Endothelial cell (in vitro differentiated cells): ENCODE measurements at regions not wholly inside any gene's neighbourhood (a gene's known extent, or its start where the extent isn't known, plus 50 kb on each side); places are given as distances from the start of the nearest gene placed in this dataset.
"Not testable (repeated sequence)": the region's sequence is repeated elsewhere in the genome, so short reads cannot be mapped to it uniquely, and the experiment has no call there.

ENCODE experiments used
- DNase-seq: peaks from one replicate; pipeline ENCODE4 v3.0.0; 2021; ENCODE audit warnings: low spot score
- H3K27ac Mint-ChIP-seq: one replicate; pipeline ENCODE4 v1.8.0; 2021; ENCODE audit warnings: mixed read lengths, inconsistent platforms; ENCODE audit not compliant: unreplicated experiment
- H3K27me3 Mint-ChIP-seq: one replicate; pipeline ENCODE4 v1.8.0; 2021; ENCODE audit warnings: mild to moderate bottlenecking, moderate library complexity, mixed read lengths, inconsistent platforms; ENCODE audit not compliant: unreplicated experiment
- H3K36me3 Mint-ChIP-seq: one replicate; pipeline ENCODE4 v1.8.0; 2021; ENCODE audit warnings: mild to moderate bottlenecking, low read depth, mixed read lengths, inconsistent platforms; ENCODE audit not compliant: unreplicated experiment
- H3K4me1 Mint-ChIP-seq: one replicate; pipeline ENCODE4 v1.8.0; 2021; ENCODE audit warnings: mild to moderate bottlenecking, mixed read lengths, inconsistent platforms; ENCODE audit not compliant: unreplicated experiment
- H3K4me3 Mint-ChIP-seq: one replicate; pipeline ENCODE4 v1.8.0; 2021; ENCODE audit warnings: mild to moderate bottlenecking, mixed read lengths, inconsistent platforms; ENCODE audit not compliant: unreplicated experiment
- H3K9me3 Mint-ChIP-seq: one replicate; pipeline ENCODE4 v1.8.0; 2021; ENCODE audit warnings: mixed read lengths, inconsistent platforms; ENCODE audit not compliant: unreplicated experiment
- CTCF ChIP-seq: fragments of 200-600 bp; sonication (generic); IDR thresholded peaks from one replicate; pipeline ENCODE4 v1.5.0; 2021; ENCODE audit warnings: antibody characterized with exemption; ENCODE audit not compliant: unreplicated experiment

GRCh38 chr2:185511925-185512324 lies 226.7 kb upstream of the FSIP2 start:
- H3K4me1 Mint-ChIP-seq: no peaks in the 10 kb centered on the region

GRCh38 chr2:185522472-185522871 lies 216.1 kb upstream of the FSIP2 start:
- DNase-seq: no peak
- H3K36me3 Mint-ChIP-seq: no peaks in the 10 kb centered on the region
- no peaks in the 10 kb centered on the region for H3K9me3 Mint-ChIP-seq
- no peak overlapping the region for H3K4me3 Mint-ChIP-seq
- H3K27me3 Mint-ChIP-seq: no peaks in the 10 kb centered on the region
- no peak overlapping the region for H3K27ac Mint-ChIP-seq
- H3K4me1 Mint-ChIP-seq: no peaks in the 10 kb centered on the region
- no peak for TF ChIP-seq CTCF

More at GRCh38 chr2:185511925-185512324, 226.7 kb upstream of the FSIP2 start:
- no peak for TF ChIP-seq CTCF
- H3K27me3 Mint-ChIP-seq: no peaks in the 10 kb centered on the region
- H3K27ac Mint-ChIP-seq: no peak overlapping the region
- DNase-seq: no peak
- peaks cover 12% of the 10 kb centered on the region for H3K36me3 Mint-ChIP-seq
- H3K9me3 Mint-ChIP-seq: peaks cover under 1% of the 10 kb centered on the region
- no peak overlapping the region for H3K4me3 Mint-ChIP-seq

- not testable (repeated sequence) for H3K36me3 Mint-ChIP-seq, H3K4me1 Mint-ChIP-seq, DNase-seq, H3K27ac Mint-ChIP-seq, H3K9me3 Mint-ChIP-seq, H3K27me3 Mint-ChIP-seq, H3K4me3 Mint-ChIP-seq
Observed at GRCh38 chr2:185524242-185524641, 214.4 kb upstream of the FSIP2 start.

- no peaks in the 10 kb centered on the region for H3K27me3 Mint-ChIP-seq
- no peak overlapping the region for H3K27ac Mint-ChIP-seq
- H3K4me3 Mint-ChIP-seq: no peak overlapping the region
- no peaks in the 10 kb centered on the region for H3K36me3 Mint-ChIP-seq
- no peaks in the 10 kb centered on the region for H3K9me3 Mint-ChIP-seq
- H3K4me1 Mint-ChIP-seq: no peaks in the 10 kb centered on the region
- no peak for TF ChIP-seq CTCF
- DNase-seq: no peak
Observed at GRCh38 chr2:185526161-185526560, 212.4 kb upstream of the FSIP2 start.

GRCh38 chr2:185531721-185532120 lies 206.9 kb upstream of the FSIP2 start:
- Mint-ChIP-seq H3K9me3 (no peaks in the 10 kb centered on the region), H3K4me1 (no peaks in the 10 kb centered on the region), H3K27ac (no peak overlapping the region), H3K36me3 (no peaks in the 10 kb centered on the region), H3K4me3 (no peak overlapping the region), H3K27me3 (no peaks in the 10 kb centered on the region)
- no peak for DNase-seq
- no peak for TF ChIP-seq CTCF

- Mint-ChIP-seq H3K27ac (no peak overlapping the region), H3K36me3 (no peaks in the 10 kb centered on the region), H3K4me1 (no peaks in the 10 kb centered on the region), H3K27me3 (no peaks in the 10 kb centered on the region), H3K9me3 (no peaks in the 10 kb centered on the region), H3K4me3 (no peak overlapping the region)
- TF ChIP-seq CTCF: no peak
- DNase-seq: no peak
Observed at GRCh38 chr2:185537689-185538088, 200.9 kb upstream of the FSIP2 start.
